ENCODE measurements at regions not wholly inside any gene's neighbourhood (a gene's known extent, or its start where the extent isn't known, plus 50 kb on each side); places are given as distances from the start of the nearest gene placed in this dataset.
A peak's percentile ranks its signal among the peaks of the same experiment; 100 is the strongest.

DNA sequence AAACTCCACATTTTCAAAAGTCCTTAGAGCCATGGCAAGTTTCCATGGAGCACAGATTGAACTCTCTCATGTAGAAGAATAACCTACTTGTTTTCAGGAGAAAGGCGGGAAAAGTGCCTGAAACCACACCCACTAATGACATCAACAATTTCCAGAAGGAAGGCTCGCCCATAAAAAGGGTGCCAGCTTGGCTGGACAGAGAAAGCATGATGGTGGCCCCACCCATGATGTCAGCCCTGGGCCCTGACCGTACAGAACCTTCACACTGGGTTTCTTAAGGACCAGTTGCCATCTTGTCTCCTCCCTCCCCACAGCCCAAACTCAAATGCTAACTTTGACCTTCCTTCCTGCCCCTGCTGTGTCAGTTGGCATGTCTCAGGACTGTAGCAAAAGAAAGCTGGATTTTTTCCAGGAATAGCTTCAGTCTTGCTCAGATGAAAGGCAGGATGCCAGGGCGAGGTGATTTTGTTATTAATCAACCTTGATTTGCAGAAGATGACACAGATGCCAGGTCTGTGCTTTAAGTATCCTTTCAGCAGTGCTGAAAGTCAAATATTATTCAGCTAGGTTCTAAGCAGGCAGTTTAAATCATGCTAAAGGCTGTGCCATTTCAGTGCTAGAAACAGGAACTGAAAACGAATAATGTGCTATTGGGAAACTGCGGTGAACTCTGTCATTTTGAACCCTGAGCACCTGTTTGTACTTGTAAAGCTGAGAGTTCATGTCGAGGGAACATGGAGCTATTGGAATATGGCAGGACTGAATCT lies 89.5 kb upstream of the RFC3 start (continued):
- TF ChIP-seq, protein P1, sequence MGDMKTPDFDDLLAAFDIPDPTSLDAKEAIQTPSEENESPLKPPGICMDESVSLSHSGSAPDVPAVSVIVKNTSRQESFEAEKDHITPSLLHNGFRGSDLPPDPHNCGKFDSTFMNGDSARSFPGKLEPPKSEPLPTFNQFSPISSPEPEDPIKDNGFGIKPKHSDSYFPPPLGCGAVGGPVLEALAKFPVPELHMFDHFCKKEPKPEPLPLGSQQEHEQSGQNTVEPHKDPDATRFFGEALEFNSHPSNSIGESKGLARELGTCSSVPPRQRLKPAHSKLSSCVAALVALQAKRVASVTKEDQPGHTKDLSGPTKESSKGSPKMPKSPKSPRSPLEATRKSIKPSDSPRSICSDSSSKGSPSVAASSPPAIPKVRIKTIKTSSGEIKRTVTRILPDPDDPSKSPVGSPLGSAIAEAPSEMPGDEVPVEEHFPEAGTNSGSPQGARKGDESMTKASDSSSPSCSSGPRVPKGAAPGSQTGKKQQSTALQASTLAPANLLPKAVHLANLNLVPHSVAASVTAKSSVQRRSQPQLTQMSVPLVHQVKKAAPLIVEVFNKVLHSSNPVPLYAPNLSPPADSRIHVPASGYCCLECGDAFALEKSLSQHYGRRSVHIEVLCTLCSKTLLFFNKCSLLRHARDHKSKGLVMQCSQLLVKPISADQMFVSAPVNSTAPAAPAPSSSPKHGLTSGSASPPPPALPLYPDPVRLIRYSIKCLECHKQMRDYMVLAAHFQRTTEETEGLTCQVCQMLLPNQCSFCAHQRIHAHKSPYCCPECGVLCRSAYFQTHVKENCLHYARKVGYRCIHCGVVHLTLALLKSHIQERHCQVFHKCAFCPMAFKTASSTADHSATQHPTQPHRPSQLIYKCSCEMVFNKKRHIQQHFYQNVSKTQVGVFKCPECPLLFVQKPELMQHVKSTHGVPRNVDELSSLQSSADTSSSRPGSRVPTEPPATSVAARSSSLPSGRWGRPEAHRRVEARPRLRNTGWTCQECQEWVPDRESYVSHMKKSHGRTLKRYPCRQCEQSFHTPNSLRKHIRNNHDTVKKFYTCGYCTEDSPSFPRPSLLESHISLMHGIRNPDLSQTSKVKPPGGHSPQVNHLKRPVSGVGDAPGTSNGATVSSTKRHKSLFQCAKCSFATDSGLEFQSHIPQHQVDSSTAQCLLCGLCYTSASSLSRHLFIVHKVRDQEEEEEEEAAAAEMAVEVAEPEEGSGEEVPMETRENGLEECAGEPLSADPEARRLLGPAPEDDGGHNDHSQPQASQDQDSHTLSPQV (IDR thresholded peaks at IDR 0.05) = peak; percentile 78; the same call in 1 of the 2 replicates
- TF ChIP-seq GABPA (IDR thresholded peaks at IDR 0.05; ENCODE audit: low read depth) (peak; percentile 53; the same call in 1 of the 2 replicates), SKIL (IDR thresholded peaks at IDR 0.05; ENCODE audit: low read depth, poor library complexity, severe bottlenecking) (peak; percentile 96), YY1 (IDR thresholded peaks at IDR 0.05; ENCODE audit: low read depth, low read length) (peak; percentile 53), PML (IDR thresholded peaks at IDR 0.05; ENCODE audit: low read length) (peak; percentile 59; the same call in 1 of the 2 replicates), STAT3 (IDR thresholded peaks at IDR 0.05; ENCODE audit: low read depth, low read length) (0 out of 2 replicates have a peak, but pooled peaks have one; percentile 89), IKZF1 (conservative IDR thresholded peaks at IDR 0.05) (peak; percentile 98), POU2F2 (IDR thresholded peaks at IDR 0.05; ENCODE audit: borderline replicate concordance, low read depth, low read length) (peak; percentile 94), E2F4 (IDR thresholded peaks at IDR 0.05; ENCODE audit: low read depth, low read length) (no peak), MTA2 (IDR thresholded peaks at IDR 0.05; ENCODE audit: low read depth) (peak; percentile 97), SIN3A (IDR thresholded peaks at IDR 0.05; ENCODE audit: low read depth, low read length) (no peak), ZBED1 (IDR thresholded peaks at IDR 0.05; ENCODE audit: borderline replicate concordance) (peak; percentile 97), SP1 (IDR thresholded peaks at IDR 0.05; ENCODE audit: low read depth, low read length) (peak; percentile 82), IRF4 (IDR thresholded peaks at IDR 0.05; ENCODE audit: low read depth, low read length) (peak; percentile 99), ATF2 (IDR thresholded peaks at IDR 0.05; ENCODE audit: low read length) (peak; percentile 96), USF1 (IDR thresholded peaks at IDR 0.05; ENCODE audit: borderline replicate concordance, extremely low read length, insufficient read depth, low read depth, low read length) (no peak), ZSCAN29 (IDR thresholded peaks at IDR 0.05) (0 out of 2 replicates have a peak, but pooled peaks have one; percentile 39), BHLHE40 (IDR thresholded peaks at IDR 0.05; ENCODE audit: borderline replicate concordance in 1 of 2, low read depth in 2 of 2, low read length in 1 of 2) (peak; percentile 67 to 72)
- TF ChIP-seq, protein P2, sequence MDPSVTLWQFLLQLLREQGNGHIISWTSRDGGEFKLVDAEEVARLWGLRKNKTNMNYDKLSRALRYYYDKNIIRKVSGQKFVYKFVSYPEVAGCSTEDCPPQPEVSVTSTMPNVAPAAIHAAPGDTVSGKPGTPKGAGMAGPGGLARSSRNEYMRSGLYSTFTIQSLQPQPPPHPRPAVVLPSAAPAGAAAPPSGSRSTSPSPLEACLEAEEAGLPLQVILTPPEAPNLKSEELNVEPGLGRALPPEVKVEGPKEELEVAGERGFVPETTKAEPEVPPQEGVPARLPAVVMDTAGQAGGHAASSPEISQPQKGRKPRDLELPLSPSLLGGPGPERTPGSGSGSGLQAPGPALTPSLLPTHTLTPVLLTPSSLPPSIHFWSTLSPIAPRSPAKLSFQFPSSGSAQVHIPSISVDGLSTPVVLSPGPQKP (IDR thresholded peaks at IDR 0.05; ENCODE audit: low read depth, low read length) = 0 out of 2 replicates have a peak, but pooled peaks have one; percentile 21

Data from GM12878 (cell line).